A673 (cell line): ENCODE measurements at regions not wholly inside any gene's neighbourhood (a gene's known extent, or its start where the extent isn't known, plus 50 kb on each side); places are given as distances from the start of the nearest gene placed in this dataset.

Experiments used
- BruUV-seq: library from RNA; stranded (reverse); fragments of 400-500 nt; replicated peaks from 2 replicates; lab custom pipeline; 2021; lab: Mats Ljungman, UMichigan
- CTCF ChIA-PET: fragments of 300-600 bp; sonication (Branson Sonifier 250); formaldehyde crosslinking; loops from one replicate; lab custom pipeline; 2022; ENCODE audit warnings: antibody characterized with exemption; lab: Charles Lee
- POLR2A ChIA-PET: fragments of 300-600 bp; sonication (Branson Sonifier 250); formaldehyde crosslinking; loops from one replicate; lab custom pipeline; 2022; ENCODE audit warnings: antibody characterized with exemption; ENCODE audit not compliant: low non-redundant PET; lab: Charles Lee
- DNase-seq: peaks from one replicate; pipeline ENCODE4 v3.0.0-alpha.2; 2015; ENCODE audit warnings: low spot score
- H3K27ac ChIP-seq: fragments of 200-600 bp; sonication (generic); 2 replicates; pipeline ENCODE4 v1.5.1; 2016; ENCODE audit warnings: mixed run types, low read depth, mild to moderate bottlenecking, mixed read lengths, antibody characterized with exemption, low read length; ENCODE audit not compliant: poor library complexity, severe bottlenecking
- H3K27me3 ChIP-seq: fragments of 200-600 bp; sonication (generic); replicated peaks from 2 replicates; pipeline ENCODE4 v1.6.1; 2017; ENCODE audit warnings: mixed run types, low read depth, mild to moderate bottlenecking, mixed read lengths, antibody characterized with exemption, low read length; ENCODE audit not compliant: insufficient read depth, poor library complexity
- H3K36me3 ChIP-seq: fragments of 200-600 bp; sonication (generic); 2 replicates; pipeline ENCODE4 v1.6.1; 2016; ENCODE audit warnings: mixed run types, mild to moderate bottlenecking, mixed read lengths, antibody characterized with exemption, low read length; ENCODE audit not compliant: insufficient read depth, poor library complexity, severe bottlenecking
- H3K4me1 ChIP-seq: fragments of 200-600 bp; sonication (generic); 2 replicates; pipeline ENCODE4 v1.6.1; 2017; ENCODE audit warnings: mixed run types, mild to moderate bottlenecking, mixed read lengths, antibody characterized with exemption, low read length; ENCODE audit not compliant: insufficient read depth, poor library complexity, severe bottlenecking
- H3K4me3 ChIP-seq: fragments of 200-600 bp; sonication (generic); 2 replicates; pipeline ENCODE4 v1.5.1; 2016; ENCODE audit warnings: low read depth, mixed run types, mild to moderate bottlenecking, mixed read lengths, low read length; ENCODE audit not compliant: poor library complexity, severe bottlenecking
- H3K9me3 ChIP-seq: fragments of 200-600 bp; sonication (generic); 2 replicates; pipeline ENCODE4 v1.6.1; 2016; ENCODE audit warnings: mixed run types, low read depth, mild to moderate bottlenecking, mixed read lengths, antibody characterized with exemption, low read length; ENCODE audit not compliant: poor library complexity, severe bottlenecking
- CTCF ChIP-seq: fragments of 300-800, 200-600 bp; sonication (generic); conservative IDR thresholded peaks from 2 replicates; pipeline ENCODE4 v1.5.1; 2017; ENCODE audit warnings: low read depth, mild to moderate bottlenecking, antibody characterized with exemption, low read length, moderate library complexity, mixed read lengths
- EZH2 ChIP-seq: fragments of 200-600 bp; sonication (generic); IDR thresholded peaks from 2 replicates; pipeline ENCODE4 v1.6.1; 2017; ENCODE audit warnings: borderline replicate concordance, low read depth, mild to moderate bottlenecking, mixed read lengths, antibody characterized with exemption, low read length; ENCODE audit not compliant: poor library complexity, severe bottlenecking
- intact Hi-C: fragments of 100-400 bp; cut with micrococcal nuclease; formaldehyde crosslinking; loops from one replicate; pipeline ENCODE4 v1.10.0; 2022; ENCODE audit not compliant: unreplicated experiment

GRCh38 chr9:27711241-27711640 lies 138.0 kb upstream of the C9orf72 start:
- peaks cover 4% of the 10 kb centered on the region for H3K9me3 ChIP-seq
- intact Hi-C loops, result no loop called here
- no peaks in the 10 kb centered on the region for H3K4me1 ChIP-seq
- BruUV-seq, result no TSS peak
- no peaks in the 10 kb centered on the region for H3K36me3 ChIP-seq
- TF ChIP-seq CTCF (no peak), EZH2 (no peak)
- no peak overlapping the region for H3K27ac ChIP-seq
- peaks cover 9% of the 10 kb centered on the region for H3K27me3 ChIP-seq
- no peak overlapping the region for H3K4me3 ChIP-seq
- no peak for DNase-seq
- POLR2A ChIA-PET, result no interaction called here
- CTCF ChIA-PET, result no interaction called here

GRCh38 chr9:27712806-27713205 lies 139.5 kb upstream of the C9orf72 start:
- Histone ChIP-seq H3K36me3 (no peaks in the 10 kb centered on the region), H3K9me3 (peaks cover 4% of the 10 kb centered on the region), H3K4me3 (no peak overlapping the region), H3K27me3 (peaks cover 9% of the 10 kb centered on the region), H3K4me1 (no peaks in the 10 kb centered on the region), H3K27ac (no peak overlapping the region)
- TF ChIP-seq EZH2 (no peak), CTCF (no peak)
- intact Hi-C loops, result no loop called here
- no TSS peak for BruUV-seq
- POLR2A ChIA-PET, result no interaction called here
- DNase-seq, result no peak
- CTCF ChIA-PET, result no interaction called here

GRCh38 chr9:27714388-27714787 lies 141.1 kb upstream of the C9orf72 start:
- DNase-seq, result no peak
- Histone ChIP-seq H3K27me3 (peaks cover 9% of the 10 kb centered on the region), H3K9me3 (peaks cover under 1% of the 10 kb centered on the region), H3K36me3 (no peaks in the 10 kb centered on the region), H3K4me3 (no peak overlapping the region), H3K4me1 (no peaks in the 10 kb centered on the region), H3K27ac (no peak overlapping the region)
- no TSS peak for BruUV-seq
- CTCF ChIA-PET, result interaction anchor here (0.6 kb wide), 1 partner anchor 9 kb away, joined by 4 read pairs; no protein-coding TSS in a partner anchor
- POLR2A ChIA-PET, result no interaction called here
- intact Hi-C loops, result no loop called here
- TF ChIP-seq EZH2 (no peak), CTCF (peak; percentile 36)
